ENCODE measurements at regions not wholly inside any gene's neighbourhood (a gene's known extent, or its start where the extent isn't known, plus 50 kb on each side); places are given as distances from the start of the nearest gene placed in this dataset.

DNA sequence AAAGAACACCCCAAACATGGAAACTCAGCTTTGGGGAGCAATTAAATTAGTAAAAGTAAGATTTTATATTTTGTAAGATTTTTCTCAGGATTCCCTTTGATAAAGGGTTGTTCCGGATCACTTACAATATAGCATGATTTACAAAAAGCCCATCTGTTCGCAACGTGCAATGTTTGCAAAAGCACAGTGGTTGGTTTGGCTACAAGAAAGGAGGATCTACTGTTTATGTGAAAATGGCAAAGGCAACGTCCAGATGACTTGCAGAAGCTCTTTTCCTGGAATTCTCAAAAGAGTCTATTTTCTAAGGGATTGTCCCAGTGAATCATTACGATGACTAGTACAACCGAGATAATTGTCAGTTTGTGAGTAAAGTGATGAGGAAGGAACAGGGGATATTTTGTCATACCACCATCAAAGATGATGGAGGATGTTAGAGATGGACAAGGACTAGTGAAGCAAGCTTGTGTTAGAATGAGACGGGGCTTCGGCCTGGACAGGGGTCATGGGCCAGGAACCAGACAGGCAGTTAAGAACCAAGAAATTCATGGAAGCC, 71.6 kb downstream of the CRYGS start:
- Histone ChIP-seq H3K4me1 (no peaks in the 10 kb centered on the region), H3K9me3 (no peaks in the 10 kb centered on the region), H3K4me3 (no peak overlapping the region), H3K27ac (no peak overlapping the region), H3K36me3 (no peaks in the 10 kb centered on the region), H3K27me3 (no peaks in the 10 kb centered on the region)
- peak in 1 of 2 donors; percentile 34 for DNase-seq (ENCODE audit: extremely low spot score in 2 of 2)
- intact Hi-C loops (cut with DNase I): no loop called here
- TF ChIP-seq POLR2A (IDR thresholded peaks at IDR 0.05) (no peak), POLR2AphosphoS5 (IDR thresholded peaks at IDR 0.05; ENCODE audit: insufficient read depth in 1 of 2, low read depth in 1 of 2) (no peak)
- TF ChIP-seq, protein P1, sequence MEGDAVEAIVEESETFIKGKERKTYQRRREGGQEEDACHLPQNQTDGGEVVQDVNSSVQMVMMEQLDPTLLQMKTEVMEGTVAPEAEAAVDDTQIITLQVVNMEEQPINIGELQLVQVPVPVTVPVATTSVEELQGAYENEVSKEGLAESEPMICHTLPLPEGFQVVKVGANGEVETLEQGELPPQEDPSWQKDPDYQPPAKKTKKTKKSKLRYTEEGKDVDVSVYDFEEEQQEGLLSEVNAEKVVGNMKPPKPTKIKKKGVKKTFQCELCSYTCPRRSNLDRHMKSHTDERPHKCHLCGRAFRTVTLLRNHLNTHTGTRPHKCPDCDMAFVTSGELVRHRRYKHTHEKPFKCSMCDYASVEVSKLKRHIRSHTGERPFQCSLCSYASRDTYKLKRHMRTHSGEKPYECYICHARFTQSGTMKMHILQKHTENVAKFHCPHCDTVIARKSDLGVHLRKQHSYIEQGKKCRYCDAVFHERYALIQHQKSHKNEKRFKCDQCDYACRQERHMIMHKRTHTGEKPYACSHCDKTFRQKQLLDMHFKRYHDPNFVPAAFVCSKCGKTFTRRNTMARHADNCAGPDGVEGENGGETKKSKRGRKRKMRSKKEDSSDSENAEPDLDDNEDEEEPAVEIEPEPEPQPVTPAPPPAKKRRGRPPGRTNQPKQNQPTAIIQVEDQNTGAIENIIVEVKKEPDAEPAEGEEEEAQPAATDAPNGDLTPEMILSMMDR (IDR thresholded peaks at IDR 0.05): no peak

DNA sequence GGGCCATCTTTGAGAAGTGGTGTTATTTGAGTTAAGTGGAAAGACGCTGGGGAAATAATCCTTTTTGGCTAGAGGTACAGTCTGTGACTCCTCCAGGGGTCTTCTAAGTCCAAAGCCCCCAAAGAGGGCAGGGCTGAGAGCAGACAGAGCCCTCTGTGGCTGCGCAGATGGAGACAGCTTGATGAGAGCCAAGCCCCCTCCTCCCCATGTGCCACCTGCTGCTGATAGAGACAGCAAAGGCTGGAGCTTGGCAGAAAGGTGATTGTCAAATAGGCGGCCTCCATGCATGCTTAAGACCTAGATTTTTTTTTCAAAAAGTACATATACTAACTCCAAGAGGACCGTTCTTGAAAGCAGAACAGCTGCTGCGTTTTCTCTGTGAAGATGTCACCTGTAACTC, 72.4 kb downstream of the CRYGS start:
- H3K4me1 ChIP-seq: no peaks in the 10 kb centered on the region
- H3K27ac ChIP-seq: no peak overlapping the region
- peak in 1 of 2 donors; percentile 52 for DNase-seq (ENCODE audit: extremely low spot score in 2 of 2)
- intact Hi-C loops (cut with DNase I): no loop called here
- TF ChIP-seq, protein P1 (IDR thresholded peaks at IDR 0.05): no peak
- TF ChIP-seq POLR2A (IDR thresholded peaks at IDR 0.05): no peak
- no peak for TF ChIP-seq POLR2AphosphoS5 (IDR thresholded peaks at IDR 0.05; ENCODE audit: insufficient read depth in 1 of 2, low read depth in 1 of 2)
- H3K27me3 ChIP-seq: no peaks in the 10 kb centered on the region
- no peaks in the 10 kb centered on the region for H3K36me3 ChIP-seq
- no peaks in the 10 kb centered on the region for H3K9me3 ChIP-seq
- H3K4me3 ChIP-seq: no peak overlapping the region

DNA sequence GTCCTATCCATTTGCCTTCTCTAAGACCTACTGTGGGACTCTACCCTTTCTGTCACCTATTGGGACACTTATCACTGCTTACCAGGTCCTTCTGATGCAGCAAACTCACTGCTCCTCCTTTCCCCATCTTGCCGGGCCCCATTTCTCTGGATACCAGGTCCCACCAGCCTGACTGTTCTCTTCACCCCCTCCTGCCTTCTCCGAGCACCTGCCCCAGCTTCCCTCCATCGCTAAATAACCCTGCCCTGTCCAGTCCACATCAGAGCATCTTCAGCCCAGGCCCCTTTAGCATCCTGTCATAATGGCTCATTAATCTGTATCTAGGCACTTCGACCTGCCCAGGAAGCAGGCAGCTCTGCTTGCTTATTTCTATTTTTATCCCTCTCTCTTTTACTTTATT, 74.7 kb downstream of the CRYGS start:
- no peak overlapping the region for H3K27ac ChIP-seq
- no peak for TF ChIP-seq POLR2A (IDR thresholded peaks at IDR 0.05)
- TF ChIP-seq, protein P1 (IDR thresholded peaks at IDR 0.05): no peak
- TF ChIP-seq POLR2AphosphoS5 (IDR thresholded peaks at IDR 0.05; ENCODE audit: insufficient read depth in 1 of 2, low read depth in 1 of 2): no peak
- H3K4me1 ChIP-seq: no peaks in the 10 kb centered on the region
- H3K36me3 ChIP-seq: no peaks in the 10 kb centered on the region
- H3K27me3 ChIP-seq: no peaks in the 10 kb centered on the region
- intact Hi-C loops (cut with DNase I): no loop called here
- no peaks in the 10 kb centered on the region for H3K9me3 ChIP-seq
- no peak overlapping the region for H3K4me3 ChIP-seq
- DNase-seq (ENCODE audit: extremely low spot score in 2 of 2): peak in 1 of 2 donors; percentile 65

DNA sequence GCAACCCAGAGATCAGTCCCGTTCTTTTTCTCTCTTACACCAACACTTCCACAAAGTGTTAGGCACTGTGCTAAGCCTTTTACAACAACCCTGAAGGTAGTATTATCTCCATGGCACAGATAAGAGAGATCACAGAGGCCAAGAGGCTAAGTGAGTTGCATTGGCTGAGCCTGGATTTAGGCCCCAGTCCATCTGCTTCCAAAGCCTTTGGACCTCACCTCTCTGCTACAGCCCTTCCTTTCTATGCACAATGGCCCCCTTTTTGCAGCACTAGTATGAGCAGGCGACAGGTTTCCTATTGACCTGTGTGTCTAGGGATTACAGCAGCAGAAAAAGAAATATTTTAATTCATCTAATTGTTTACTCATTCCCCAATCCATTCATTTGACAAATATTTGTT, 76.2 kb downstream of the CRYGS start:
- H3K36me3 ChIP-seq: no peaks in the 10 kb centered on the region
- H3K27me3 ChIP-seq: no peaks in the 10 kb centered on the region
- TF ChIP-seq, protein P1 (IDR thresholded peaks at IDR 0.05): no peak
- no peak for TF ChIP-seq POLR2AphosphoS5 (IDR thresholded peaks at IDR 0.05; ENCODE audit: insufficient read depth in 1 of 2, low read depth in 1 of 2)
- TF ChIP-seq POLR2A (IDR thresholded peaks at IDR 0.05): no peak
- H3K4me1 ChIP-seq: no peaks in the 10 kb centered on the region
- H3K9me3 ChIP-seq: no peaks in the 10 kb centered on the region
- intact Hi-C loops (cut with DNase I): no loop called here
- no peak overlapping the region for H3K27ac ChIP-seq
- no peak overlapping the region for H3K4me3 ChIP-seq
- DNase-seq (ENCODE audit: extremely low spot score in 2 of 2): no peak

DNA sequence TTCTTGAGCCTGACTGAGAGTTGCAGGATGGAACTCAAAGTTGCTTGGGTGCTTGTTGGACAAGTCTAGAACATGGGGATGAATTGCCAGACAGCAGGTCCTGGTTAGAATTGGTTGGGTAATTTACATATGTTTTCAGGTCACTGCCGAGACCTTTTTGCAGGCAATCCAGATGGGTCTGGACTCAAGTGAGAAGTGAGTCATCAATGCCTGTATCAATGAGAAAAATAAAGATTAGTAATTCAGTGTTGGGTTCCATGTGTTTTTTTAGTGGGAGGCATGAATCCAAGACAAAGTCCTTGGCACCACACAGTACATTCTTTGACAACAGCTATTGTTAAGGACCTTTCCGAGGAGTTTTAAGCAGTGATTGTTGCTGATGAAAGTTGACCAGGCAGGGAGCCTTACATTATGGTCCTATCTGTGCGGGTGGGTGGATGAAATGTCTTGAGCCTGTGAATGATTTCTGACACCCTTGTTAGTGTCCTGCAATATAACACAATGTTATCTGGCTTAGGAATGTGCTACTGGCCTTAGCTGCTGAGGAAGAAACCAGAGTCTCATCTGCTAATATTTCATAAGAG, 77.7 kb downstream of the CRYGS start:
- Histone ChIP-seq H3K27ac (no peak overlapping the region), H3K4me1 (no peaks in the 10 kb centered on the region), H3K36me3 (no peaks in the 10 kb centered on the region), H3K27me3 (no peaks in the 10 kb centered on the region), H3K9me3 (no peaks in the 10 kb centered on the region), H3K4me3 (no peak overlapping the region)
- no peak for DNase-seq (ENCODE audit: extremely low spot score in 2 of 2)
- intact Hi-C loops (cut with DNase I): no loop called here
- TF ChIP-seq POLR2A (IDR thresholded peaks at IDR 0.05) (no peak), POLR2AphosphoS5 (IDR thresholded peaks at IDR 0.05; ENCODE audit: insufficient read depth in 1 of 2, low read depth in 1 of 2) (no peak)
- TF ChIP-seq, protein P1 (IDR thresholded peaks at IDR 0.05): no peak
